AG10803 (cell line): ENCODE measurements at regions not wholly inside any gene's neighbourhood (a gene's known extent, or its start where the extent isn't known, plus 50 kb on each side); places are given as distances from the start of the nearest gene placed in this dataset.

Experiments
- DNase-seq: peaks from one replicate; pipeline ENCODE4 v3.0.0; 2010; ENCODE audit warnings: low read depth
- H3K4me3 ChIP-seq: 2 replicates; pipeline ENCODE4 v1.5.1; 2011; ENCODE audit warnings: mild to moderate bottlenecking, low read length, control low read depth
- TF ChIP-seq, protein P1 (sequence below): conservative IDR thresholded peaks from 2 replicates; pipeline ENCODE4 v1.5.1; 2011; ENCODE audit warnings: mild to moderate bottlenecking, low read length, control low read depth, inconsistent platforms

DNA sequence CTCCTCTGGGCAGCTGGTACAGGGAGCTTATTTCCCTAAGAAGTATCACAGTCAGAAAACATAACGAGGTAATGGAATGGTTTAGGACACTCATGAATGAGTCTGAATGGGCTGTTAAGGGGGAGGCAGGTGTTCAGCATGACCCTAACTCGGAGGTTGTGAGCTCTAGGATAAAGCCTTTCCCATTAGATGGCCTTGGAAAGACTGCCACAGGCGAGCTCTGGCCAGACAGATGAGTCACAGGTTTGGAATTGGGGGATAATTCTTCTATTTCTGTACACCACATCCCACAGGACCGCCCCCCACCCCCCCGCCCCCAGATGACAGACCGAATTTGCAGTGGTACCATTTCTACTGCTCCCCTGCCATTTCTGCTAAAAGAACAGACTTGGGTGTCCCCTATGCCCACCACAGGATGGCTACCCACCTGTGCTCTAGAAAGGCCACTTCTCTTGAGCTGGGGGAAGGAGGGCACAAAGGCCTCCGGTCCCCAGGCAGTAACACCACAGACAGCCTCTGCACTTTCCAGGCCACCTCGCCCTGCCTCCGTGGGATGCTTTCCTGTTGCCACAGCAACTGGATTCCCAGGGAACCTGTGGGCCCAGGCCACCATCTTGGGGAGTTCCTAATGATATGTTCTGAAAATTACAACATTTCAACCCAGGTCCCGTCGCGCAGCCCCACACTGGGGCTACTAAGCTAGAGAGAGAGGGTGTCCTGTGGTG, 76.7 kb downstream of the TRIM29 start:
- TF ChIP-seq, protein P1, sequence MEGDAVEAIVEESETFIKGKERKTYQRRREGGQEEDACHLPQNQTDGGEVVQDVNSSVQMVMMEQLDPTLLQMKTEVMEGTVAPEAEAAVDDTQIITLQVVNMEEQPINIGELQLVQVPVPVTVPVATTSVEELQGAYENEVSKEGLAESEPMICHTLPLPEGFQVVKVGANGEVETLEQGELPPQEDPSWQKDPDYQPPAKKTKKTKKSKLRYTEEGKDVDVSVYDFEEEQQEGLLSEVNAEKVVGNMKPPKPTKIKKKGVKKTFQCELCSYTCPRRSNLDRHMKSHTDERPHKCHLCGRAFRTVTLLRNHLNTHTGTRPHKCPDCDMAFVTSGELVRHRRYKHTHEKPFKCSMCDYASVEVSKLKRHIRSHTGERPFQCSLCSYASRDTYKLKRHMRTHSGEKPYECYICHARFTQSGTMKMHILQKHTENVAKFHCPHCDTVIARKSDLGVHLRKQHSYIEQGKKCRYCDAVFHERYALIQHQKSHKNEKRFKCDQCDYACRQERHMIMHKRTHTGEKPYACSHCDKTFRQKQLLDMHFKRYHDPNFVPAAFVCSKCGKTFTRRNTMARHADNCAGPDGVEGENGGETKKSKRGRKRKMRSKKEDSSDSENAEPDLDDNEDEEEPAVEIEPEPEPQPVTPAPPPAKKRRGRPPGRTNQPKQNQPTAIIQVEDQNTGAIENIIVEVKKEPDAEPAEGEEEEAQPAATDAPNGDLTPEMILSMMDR: no peak
- peak; percentile 25 for DNase-seq

DNA sequence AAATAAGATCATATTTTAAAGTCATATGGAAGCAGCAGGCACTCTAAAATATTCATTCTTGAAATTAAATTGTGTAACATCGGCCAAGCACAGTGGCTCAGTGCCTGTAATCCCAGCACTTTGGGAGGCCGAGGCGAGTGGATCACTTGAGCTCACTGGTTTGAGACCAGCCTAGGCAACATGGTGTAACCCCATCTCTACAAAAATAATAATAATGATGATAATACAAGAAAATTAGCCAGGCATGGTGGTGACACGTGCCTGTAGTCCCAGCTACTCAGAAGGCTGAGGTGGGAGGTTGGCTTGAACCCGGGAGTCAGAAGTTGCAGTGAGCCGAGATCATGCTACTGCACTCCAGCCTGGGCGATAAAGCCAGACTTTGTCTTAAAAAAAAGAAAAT, 77.4 kb downstream of the TRIM29 start:
- TF ChIP-seq, protein P1: no peak
- no peak for DNase-seq
- H3K4me3 ChIP-seq: no peak overlapping the region

More for the DNA sequence above, 76.7 kb downstream of the TRIM29 start:
- H3K4me3 ChIP-seq: no peak overlapping the region

- TF ChIP-seq, protein P1: no peak
- no peak for DNase-seq
- no peak overlapping the region for H3K4me3 ChIP-seq
Measured at GRCh38 chr11:120058931-120059330, 79.0 kb downstream of the TRIM29 start.

DNA sequence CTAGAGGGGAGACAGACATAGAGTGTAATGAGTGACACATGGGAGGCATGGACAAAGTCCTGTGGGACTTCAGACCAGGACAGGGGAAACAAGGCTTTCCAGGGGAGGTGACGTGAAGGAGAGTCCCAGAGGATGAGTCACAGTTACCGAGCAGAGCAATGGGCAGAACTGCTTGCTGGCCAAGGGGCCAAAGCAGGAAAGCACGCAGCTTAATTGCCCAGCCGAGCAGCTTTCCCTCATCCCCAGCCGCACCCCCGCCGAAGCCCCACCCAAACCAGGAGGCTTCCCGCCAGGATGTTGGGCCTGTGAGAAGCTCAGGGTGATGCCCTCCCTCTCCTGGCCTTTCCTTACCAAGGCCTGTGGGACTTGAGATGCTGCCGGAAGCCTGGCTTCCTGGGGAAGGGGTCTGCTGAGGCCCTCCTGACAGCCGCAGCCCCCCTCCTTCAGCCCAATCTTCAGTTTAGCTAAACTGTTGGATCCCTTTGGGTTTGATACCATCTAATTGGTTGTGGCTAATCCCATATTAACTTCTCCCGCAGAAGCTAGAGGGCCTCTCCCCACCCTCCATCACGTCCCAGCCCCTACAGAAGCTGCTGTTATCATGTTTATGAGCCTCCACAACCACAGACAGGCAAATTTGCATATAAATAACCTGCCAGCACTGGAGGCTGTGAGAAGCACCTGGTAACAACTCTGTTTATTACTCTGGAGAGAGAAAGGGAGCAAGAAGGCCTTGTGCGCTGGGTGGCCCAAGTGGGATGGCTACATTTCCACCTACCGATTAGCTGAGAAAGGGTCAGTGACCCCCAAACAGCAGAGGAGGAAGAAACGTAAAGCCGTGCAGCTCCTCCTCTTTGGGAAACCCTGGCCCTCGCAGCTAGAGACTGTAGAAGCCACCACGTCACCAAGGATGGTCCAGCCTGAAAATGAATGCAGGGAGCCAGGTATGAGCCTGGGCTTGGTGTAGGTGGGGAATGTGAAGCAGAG, 80.0 kb downstream of the TRIM29 start:
- no peak overlapping the region for H3K4me3 ChIP-seq
- DNase-seq: peak; percentile 42
- TF ChIP-seq, protein P1: no peak

GRCh38 chr11:120057028-120057330, 80.9 kb downstream of the TRIM29 start:
- TF ChIP-seq, protein P1: no peak
- no peak overlapping the region for H3K4me3 ChIP-seq
- DNase-seq: no peak

DNA sequence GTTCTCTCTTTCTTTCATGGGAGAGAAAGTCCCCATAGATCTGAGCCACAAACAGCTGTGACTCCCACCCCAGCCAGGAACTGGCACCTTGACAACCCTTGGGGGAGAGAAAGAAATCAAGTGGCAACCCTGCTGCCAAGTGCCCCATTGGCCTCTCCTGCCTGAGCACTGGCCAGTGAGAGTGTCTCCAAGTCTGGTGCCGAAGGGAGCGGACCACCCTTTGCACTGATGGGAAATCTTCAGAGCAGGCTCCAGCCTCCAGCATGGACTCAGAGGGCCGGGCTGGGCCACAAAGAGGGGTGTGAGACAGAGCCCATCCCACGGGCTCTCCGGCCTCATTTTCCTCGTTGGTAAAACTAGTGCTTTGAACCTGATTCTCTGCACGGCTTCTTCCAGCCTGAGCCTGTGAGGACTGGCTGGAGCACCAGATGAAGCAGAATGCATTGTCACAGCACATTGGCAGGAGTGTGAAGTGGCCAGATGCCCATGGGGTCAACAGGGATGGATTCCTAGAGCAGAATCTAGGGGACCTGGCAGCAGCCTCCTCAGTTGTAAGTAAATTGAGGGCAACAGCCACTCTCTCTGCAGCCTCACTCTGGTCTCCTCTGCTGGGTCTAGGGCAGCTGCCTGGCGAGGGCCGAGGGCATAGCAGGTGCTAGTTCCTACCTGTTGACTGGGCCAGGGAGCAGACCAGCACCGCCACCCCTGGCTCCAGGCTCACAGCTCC, 81.4 kb downstream of the TRIM29 start:
- DNase-seq: no peak
- TF ChIP-seq, protein P1: no peak
- no peak overlapping the region for H3K4me3 ChIP-seq
